Neural cell (in vitro differentiated cells): ENCODE measurements at regions not wholly inside any gene's neighbourhood (a gene's known extent, or its start where the extent isn't known, plus 50 kb on each side); places are given as distances from the start of the nearest gene placed in this dataset.

Source experiments
- H2AFZ ChIP-seq: fragments of 200-600, 300-800 bp; sonication (generic), shearing (Covaris generic); 2 replicates; pipeline ENCODE4 v1.6.0; 2014; ENCODE audit warnings: low read depth, mild to moderate bottlenecking, antibody characterized with exemption, low read length, moderate library complexity
- H3F3A ChIP-seq: fragments of 200-600 bp; shearing (Covaris generic); 2 replicates; pipeline ENCODE4 v1.6.1; 2016; ENCODE audit warnings: mild to moderate bottlenecking, moderate library complexity, mixed read lengths, antibody characterized with exemption, low read length; ENCODE audit not compliant: insufficient read depth, poor library complexity, severe bottlenecking
- H3K27ac ChIP-seq: fragments of 200-600, 300-800 bp; sonication (generic), shearing (Covaris generic); 2 replicates; pipeline ENCODE4 v1.5.1; 2014; ENCODE audit warnings: mild to moderate bottlenecking, low read length, moderate library complexity
- H3K27me3 ChIP-seq: fragments of 300-800, 200-600 bp; sonication (generic), shearing (Covaris generic); 2 replicates; pipeline ENCODE4 v1.6.0; 2014; ENCODE audit warnings: mild to moderate bottlenecking, low read depth, low read length, moderate library complexity; ENCODE audit not compliant: insufficient read depth
- H3K36me3 ChIP-seq: fragments of 300-800, 200-600 bp; sonication (generic), shearing (Covaris generic); 2 replicates; pipeline ENCODE4 v1.5.1; 2014; ENCODE audit warnings: mild to moderate bottlenecking, antibody characterized with exemption, low read length, moderate library complexity; ENCODE audit not compliant: insufficient read depth
- H3K4me2 ChIP-seq: fragments of 300-800, 200-600 bp; sonication (generic), shearing (Covaris generic); 2 replicates; pipeline ENCODE4 v1.6.0; 2014; ENCODE audit warnings: mild to moderate bottlenecking, low read length
- H3K4me3 ChIP-seq: fragments of 300-800, 200-600 bp; sonication (generic), shearing (Covaris generic); 2 replicates; pipeline ENCODE4 v1.5.1; 2014; ENCODE audit warnings: mild to moderate bottlenecking, low read length, moderate library complexity
- H3K79me2 ChIP-seq: fragments of 200-600 bp; shearing (Covaris generic); replicated peaks from 2 replicates; pipeline ENCODE4 v1.6.0; 2014; ENCODE audit warnings: mild to moderate bottlenecking, low read length, moderate library complexity; ENCODE audit not compliant: insufficient read depth
- H3K9ac ChIP-seq: fragments of 300-800, 200-600 bp; sonication (generic), shearing (Covaris generic); 2 replicates; pipeline ENCODE4 v1.6.1; 2016; ENCODE audit warnings: mild to moderate bottlenecking, low read length, mixed read lengths
- H3K9me2 ChIP-seq: fragments of 200-600 bp; shearing (Covaris generic); 2 replicates; pipeline ENCODE4 v1.6.1; 2016; ENCODE audit warnings: mild to moderate bottlenecking, low read length, mixed read lengths; ENCODE audit not compliant: insufficient read depth
- H3K9me3 ChIP-seq: fragments of 200-600, 300-800 bp; sonication (generic), shearing (Covaris generic); 2 replicates; pipeline ENCODE4 v1.6.1; 2016; ENCODE audit warnings: mild to moderate bottlenecking, mixed run types, low read length, moderate library complexity, mixed read lengths
- H4K20me1 ChIP-seq: fragments of 200-600 bp; shearing (Covaris generic); 2 replicates; pipeline ENCODE4 v1.6.1; 2016; ENCODE audit warnings: mild to moderate bottlenecking, mixed run types; ENCODE audit not compliant: insufficient read depth
- EP300 ChIP-seq: fragments of 450-650 bp; conservative IDR thresholded peaks from 2 replicates; pipeline ENCODE4 v1.6.1; 2014; ENCODE audit warnings: antibody characterized with exemption, mild to moderate bottlenecking, moderate library complexity; ENCODE audit not compliant: poor library complexity, severe bottlenecking
- EZH2 ChIP-seq: fragments of 200-600, 300-800 bp; shearing (Covaris generic), sonication (generic); IDR thresholded peaks from 2 replicates; pipeline ENCODE4 v1.6.1; 2014; ENCODE audit warnings: antibody characterized with exemption, low read length, borderline replicate concordance, mild to moderate bottlenecking; ENCODE audit not compliant: insufficient read depth, poor library complexity, severe bottlenecking
- MXI1 ChIP-seq: fragments of 450-650 bp; conservative IDR thresholded peaks from 2 replicates; pipeline ENCODE4 v1.6.1; 2014; ENCODE audit warnings: antibody characterized with exemption, mild to moderate bottlenecking; ENCODE audit not compliant: poor library complexity, severe bottlenecking
- POLR2AphosphoS5 ChIP-seq: IDR thresholded peaks from 2 replicates; pipeline ENCODE4 v1.6.1; 2012
- RAD21 ChIP-seq: fragments of 450-650 bp; conservative IDR thresholded peaks from 2 replicates; pipeline ENCODE4 v1.6.1; 2014; ENCODE audit warnings: antibody characterized with exemption, mild to moderate bottlenecking, moderate library complexity
- SMC3 ChIP-seq: fragments of 450-650 bp; conservative IDR thresholded peaks from 2 replicates; pipeline ENCODE4 v1.6.1; 2014; ENCODE audit warnings: antibody characterized with exemption, mild to moderate bottlenecking, moderate library complexity; ENCODE audit not compliant: poor library complexity
- TAF1 ChIP-seq: IDR thresholded peaks from 2 replicates; pipeline ENCODE4 v1.6.1; 2012; ENCODE audit warnings: low read depth
- TF ChIP-seq, protein P1 (sequence below): IDR thresholded peaks from 2 replicates; pipeline ENCODE4 v1.6.1; 2012; ENCODE audit warnings: borderline replicate concordance
- TF ChIP-seq, protein P2 (sequence below): fragments of 450-650 bp; IDR thresholded peaks from 2 replicates; pipeline ENCODE4 v1.5.1; 2014; ENCODE audit warnings: antibody characterized with exemption, mild to moderate bottlenecking, moderate library complexity; ENCODE audit not compliant: poor library complexity, severe bottlenecking

DNA sequence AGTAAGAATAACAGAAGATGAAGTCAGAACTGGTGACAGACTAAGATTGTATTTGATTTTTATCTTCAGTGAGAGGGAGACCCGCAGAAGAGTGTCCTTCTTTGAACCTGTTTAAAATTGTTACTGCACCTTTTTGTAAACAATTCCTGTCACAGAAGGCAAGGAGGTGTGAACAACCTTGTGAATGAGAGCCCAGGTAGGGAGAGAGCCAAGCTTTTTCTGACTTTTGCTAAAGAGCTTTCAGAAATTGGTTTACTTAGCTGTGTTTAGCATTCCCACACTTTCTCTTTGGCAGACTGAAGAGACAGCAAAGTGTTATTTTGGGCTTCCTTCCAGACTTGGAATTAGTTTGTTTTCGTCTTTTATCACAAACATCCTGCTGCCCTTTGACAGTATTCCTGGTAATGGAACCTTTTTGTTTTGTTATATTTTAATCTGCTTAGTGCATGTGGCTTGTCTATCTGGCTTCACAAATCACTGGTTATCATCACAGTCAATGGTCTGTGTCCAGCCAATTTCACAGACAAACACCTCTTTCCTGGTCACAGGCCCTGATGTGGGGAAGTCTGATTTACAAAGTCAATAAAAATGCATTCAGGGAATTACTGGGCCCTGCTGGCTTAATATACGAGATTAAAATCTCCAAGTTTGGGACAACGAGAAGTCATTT, 85.7 kb upstream of the HS3ST2 start:
- no peak overlapping the region for H3K4me2 ChIP-seq
- no peaks in the 10 kb centered on the region for H3K27me3 ChIP-seq
- no peaks in the 10 kb centered on the region for H3K79me2 ChIP-seq
- H3K36me3 ChIP-seq, result no peaks in the 10 kb centered on the region
- no peak overlapping the region for H3K27ac ChIP-seq
- H3K4me3 ChIP-seq, result no peak overlapping the region
- no peak overlapping the region for H3K9ac ChIP-seq
- no peak overlapping the region for H2AFZ ChIP-seq
- no peaks in the 10 kb centered on the region for H3K9me3 ChIP-seq
- TF ChIP-seq TAF1 (no peak), RAD21 (no peak), POLR2AphosphoS5 (no peak), EZH2 (no peak), SMC3 (no peak), EP300 (no peak), MXI1 (no peak)
- TF ChIP-seq, protein P1, sequence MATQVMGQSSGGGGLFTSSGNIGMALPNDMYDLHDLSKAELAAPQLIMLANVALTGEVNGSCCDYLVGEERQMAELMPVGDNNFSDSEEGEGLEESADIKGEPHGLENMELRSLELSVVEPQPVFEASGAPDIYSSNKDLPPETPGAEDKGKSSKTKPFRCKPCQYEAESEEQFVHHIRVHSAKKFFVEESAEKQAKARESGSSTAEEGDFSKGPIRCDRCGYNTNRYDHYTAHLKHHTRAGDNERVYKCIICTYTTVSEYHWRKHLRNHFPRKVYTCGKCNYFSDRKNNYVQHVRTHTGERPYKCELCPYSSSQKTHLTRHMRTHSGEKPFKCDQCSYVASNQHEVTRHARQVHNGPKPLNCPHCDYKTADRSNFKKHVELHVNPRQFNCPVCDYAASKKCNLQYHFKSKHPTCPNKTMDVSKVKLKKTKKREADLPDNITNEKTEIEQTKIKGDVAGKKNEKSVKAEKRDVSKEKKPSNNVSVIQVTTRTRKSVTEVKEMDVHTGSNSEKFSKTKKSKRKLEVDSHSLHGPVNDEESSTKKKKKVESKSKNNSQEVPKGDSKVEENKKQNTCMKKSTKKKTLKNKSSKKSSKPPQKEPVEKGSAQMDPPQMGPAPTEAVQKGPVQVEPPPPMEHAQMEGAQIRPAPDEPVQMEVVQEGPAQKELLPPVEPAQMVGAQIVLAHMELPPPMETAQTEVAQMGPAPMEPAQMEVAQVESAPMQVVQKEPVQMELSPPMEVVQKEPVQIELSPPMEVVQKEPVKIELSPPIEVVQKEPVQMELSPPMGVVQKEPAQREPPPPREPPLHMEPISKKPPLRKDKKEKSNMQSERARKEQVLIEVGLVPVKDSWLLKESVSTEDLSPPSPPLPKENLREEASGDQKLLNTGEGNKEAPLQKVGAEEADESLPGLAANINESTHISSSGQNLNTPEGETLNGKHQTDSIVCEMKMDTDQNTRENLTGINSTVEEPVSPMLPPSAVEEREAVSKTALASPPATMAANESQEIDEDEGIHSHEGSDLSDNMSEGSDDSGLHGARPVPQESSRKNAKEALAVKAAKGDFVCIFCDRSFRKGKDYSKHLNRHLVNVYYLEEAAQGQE, result no peak
- TF ChIP-seq, protein P2, sequence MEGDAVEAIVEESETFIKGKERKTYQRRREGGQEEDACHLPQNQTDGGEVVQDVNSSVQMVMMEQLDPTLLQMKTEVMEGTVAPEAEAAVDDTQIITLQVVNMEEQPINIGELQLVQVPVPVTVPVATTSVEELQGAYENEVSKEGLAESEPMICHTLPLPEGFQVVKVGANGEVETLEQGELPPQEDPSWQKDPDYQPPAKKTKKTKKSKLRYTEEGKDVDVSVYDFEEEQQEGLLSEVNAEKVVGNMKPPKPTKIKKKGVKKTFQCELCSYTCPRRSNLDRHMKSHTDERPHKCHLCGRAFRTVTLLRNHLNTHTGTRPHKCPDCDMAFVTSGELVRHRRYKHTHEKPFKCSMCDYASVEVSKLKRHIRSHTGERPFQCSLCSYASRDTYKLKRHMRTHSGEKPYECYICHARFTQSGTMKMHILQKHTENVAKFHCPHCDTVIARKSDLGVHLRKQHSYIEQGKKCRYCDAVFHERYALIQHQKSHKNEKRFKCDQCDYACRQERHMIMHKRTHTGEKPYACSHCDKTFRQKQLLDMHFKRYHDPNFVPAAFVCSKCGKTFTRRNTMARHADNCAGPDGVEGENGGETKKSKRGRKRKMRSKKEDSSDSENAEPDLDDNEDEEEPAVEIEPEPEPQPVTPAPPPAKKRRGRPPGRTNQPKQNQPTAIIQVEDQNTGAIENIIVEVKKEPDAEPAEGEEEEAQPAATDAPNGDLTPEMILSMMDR, result no peak
- H3K9me2 ChIP-seq, result no peaks in the 10 kb centered on the region
- no peaks in the 10 kb centered on the region for H3F3A ChIP-seq
- no peaks in the 10 kb centered on the region for H4K20me1 ChIP-seq

DNA sequence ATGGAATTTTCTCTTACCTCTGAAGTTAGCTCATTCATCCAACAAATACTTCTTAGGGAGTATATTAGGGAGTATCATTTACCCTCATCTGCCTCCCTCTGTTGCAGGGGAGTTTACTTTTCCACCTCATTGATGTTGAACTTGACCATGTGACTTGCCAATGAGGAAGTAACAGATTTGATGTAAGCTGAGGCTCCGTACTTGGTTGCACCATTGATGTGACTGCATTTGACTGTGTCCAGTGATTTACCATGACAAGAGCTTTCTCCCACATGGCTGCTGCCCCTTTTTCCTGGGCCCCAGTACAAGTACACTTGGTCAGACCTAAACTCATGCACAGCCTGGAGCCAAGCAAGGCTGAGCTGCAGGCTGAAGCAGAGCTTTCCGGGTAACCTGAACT, 81.6 kb upstream of the HS3ST2 start:
- Histone ChIP-seq H3K9me2 (no peaks in the 10 kb centered on the region), H3K9me3 (no peaks in the 10 kb centered on the region), H3K79me2 (no peaks in the 10 kb centered on the region), H4K20me1 (no peaks in the 10 kb centered on the region), H3K4me2 (no peak overlapping the region), H3F3A (no peaks in the 10 kb centered on the region), H3K9ac (no peak overlapping the region), H3K27me3 (no peaks in the 10 kb centered on the region), H3K27ac (no peak overlapping the region), H2AFZ (no peak overlapping the region), H3K4me3 (no peak overlapping the region), H3K36me3 (no peaks in the 10 kb centered on the region)
- TF ChIP-seq, protein P1, result no peak
- no peak for TF ChIP-seq SMC3
- TF ChIP-seq POLR2AphosphoS5, result no peak
- TF ChIP-seq RAD21, result no peak
- TF ChIP-seq MXI1, result no peak
- no peak for TF ChIP-seq TAF1
